ENCODE measurements at regions not wholly inside any gene's neighbourhood (a gene's known extent, or its start where the extent isn't known, plus 50 kb on each side); places are given as distances from the start of the nearest gene placed in this dataset.

GRCh38 chr2:48165070-48165753 is 149.3 kb upstream of the FOXN2 start (continued):
- TF ChIP-seq ZNF407 (IDR thresholded peaks at IDR 0.05; ENCODE audit: low read depth) (no peak), ZFPM2 (CRISPR knock-in tag; IDR thresholded peaks at IDR 0.05) (no peak), HOMEZ (CRISPR knock-in tag; IDR thresholded peaks at IDR 0.05) (no peak), ELK1 (CRISPR knock-in tag; IDR thresholded peaks at IDR 0.05) (no peak), POLR2B (IDR thresholded peaks at IDR 0.05; ENCODE audit: low read depth, partially characterized antibody) (no peak), ZKSCAN8 (CRISPR knock-in tag; IDR thresholded peaks at IDR 0.05) (no peak), TRIM24 (IDR thresholded peaks at IDR 0.05) (peak in 1 of 2 experiments; percentile 65; a peak in 1 of 4 replicates), FOXA3 (CRISPR knock-in tag; conservative IDR thresholded peaks at IDR 0.05 in 1 of 2, IDR thresholded peaks at IDR 0.05 in 1 of 2) (no peak), ZNF583 (CRISPR knock-in tag; IDR thresholded peaks at IDR 0.05) (no peak), ZNF445 (CRISPR knock-in tag; IDR thresholded peaks at IDR 0.05; ENCODE audit: low read depth) (no peak), RBM15 (IDR thresholded peaks at IDR 0.05; ENCODE audit: insufficient read depth, low read length) (no peak), ETV5 (CRISPR knock-in tag; IDR thresholded peaks at IDR 0.05; ENCODE audit: low read depth) (no peak), CREM (IDR thresholded peaks at IDR 0.05; ENCODE audit: low read depth) (peak; percentile 47; the same call in 1 of the 2 replicates), MAFK (IDR thresholded peaks at IDR 0.05; ENCODE audit: low read length) (peak; percentile 19; the same call in 1 of the 2 replicates), CEBPB (tag; IDR thresholded peaks at IDR 0.05) (peak; percentile 46)
- TF ChIP-seq, protein P1, sequence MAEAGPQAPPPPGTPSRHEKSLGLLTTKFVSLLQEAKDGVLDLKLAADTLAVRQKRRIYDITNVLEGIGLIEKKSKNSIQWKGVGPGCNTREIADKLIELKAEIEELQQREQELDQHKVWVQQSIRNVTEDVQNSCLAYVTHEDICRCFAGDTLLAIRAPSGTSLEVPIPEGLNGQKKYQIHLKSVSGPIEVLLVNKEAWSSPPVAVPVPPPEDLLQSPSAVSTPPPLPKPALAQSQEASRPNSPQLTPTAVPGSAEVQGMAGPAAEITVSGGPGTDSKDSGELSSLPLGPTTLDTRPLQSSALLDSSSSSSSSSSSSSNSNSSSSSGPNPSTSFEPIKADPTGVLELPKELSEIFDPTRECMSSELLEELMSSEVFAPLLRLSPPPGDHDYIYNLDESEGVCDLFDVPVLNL (CRISPR knock-in tag; IDR thresholded peaks at IDR 0.05; ENCODE audit: low read depth), result no peak

Data from K562 (cell line).